ENCODE measurements at regions not wholly inside any gene's neighbourhood (a gene's known extent, or its start where the extent isn't known, plus 50 kb on each side); places are given as distances from the start of the nearest gene placed in this dataset.

DNA sequence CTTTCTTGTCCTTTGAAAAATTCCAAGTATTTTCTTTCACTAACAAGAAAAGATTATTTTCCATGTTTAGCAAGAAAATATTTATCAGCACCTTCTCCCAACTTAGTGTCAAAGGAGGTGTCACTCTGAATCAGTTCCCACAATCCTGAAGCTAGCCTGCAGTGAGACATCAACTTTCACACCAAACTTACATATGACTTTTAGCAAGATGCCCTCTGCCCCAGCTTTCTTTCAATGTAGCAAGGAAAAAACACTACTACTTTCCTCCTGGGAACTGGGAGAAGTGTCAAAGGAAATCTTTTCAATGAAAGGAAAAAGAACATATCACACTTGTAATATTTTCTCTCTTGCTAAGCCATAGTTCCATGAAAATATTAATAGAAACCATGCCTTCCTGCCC lies 50.9 kb upstream of the PALMD start:
- TF ChIP-seq SIN3A (IDR thresholded peaks at IDR 0.05; ENCODE audit: borderline replicate concordance, insufficient read depth, low read length) (no peak), TAF1 (IDR thresholded peaks at IDR 0.05; ENCODE audit: borderline replicate concordance, insufficient read depth, low read length) (no peak), FOXP2 (optimal IDR thresholded peaks at IDR 0.05; ENCODE audit: borderline replicate concordance, extremely low read depth, extremely low read length, insufficient read depth) (no peak), POLR2AphosphoS5 (IDR thresholded peaks at IDR 0.05; ENCODE audit: low read depth, low read length) (no peak)
- TF ChIP-seq, protein P1, sequence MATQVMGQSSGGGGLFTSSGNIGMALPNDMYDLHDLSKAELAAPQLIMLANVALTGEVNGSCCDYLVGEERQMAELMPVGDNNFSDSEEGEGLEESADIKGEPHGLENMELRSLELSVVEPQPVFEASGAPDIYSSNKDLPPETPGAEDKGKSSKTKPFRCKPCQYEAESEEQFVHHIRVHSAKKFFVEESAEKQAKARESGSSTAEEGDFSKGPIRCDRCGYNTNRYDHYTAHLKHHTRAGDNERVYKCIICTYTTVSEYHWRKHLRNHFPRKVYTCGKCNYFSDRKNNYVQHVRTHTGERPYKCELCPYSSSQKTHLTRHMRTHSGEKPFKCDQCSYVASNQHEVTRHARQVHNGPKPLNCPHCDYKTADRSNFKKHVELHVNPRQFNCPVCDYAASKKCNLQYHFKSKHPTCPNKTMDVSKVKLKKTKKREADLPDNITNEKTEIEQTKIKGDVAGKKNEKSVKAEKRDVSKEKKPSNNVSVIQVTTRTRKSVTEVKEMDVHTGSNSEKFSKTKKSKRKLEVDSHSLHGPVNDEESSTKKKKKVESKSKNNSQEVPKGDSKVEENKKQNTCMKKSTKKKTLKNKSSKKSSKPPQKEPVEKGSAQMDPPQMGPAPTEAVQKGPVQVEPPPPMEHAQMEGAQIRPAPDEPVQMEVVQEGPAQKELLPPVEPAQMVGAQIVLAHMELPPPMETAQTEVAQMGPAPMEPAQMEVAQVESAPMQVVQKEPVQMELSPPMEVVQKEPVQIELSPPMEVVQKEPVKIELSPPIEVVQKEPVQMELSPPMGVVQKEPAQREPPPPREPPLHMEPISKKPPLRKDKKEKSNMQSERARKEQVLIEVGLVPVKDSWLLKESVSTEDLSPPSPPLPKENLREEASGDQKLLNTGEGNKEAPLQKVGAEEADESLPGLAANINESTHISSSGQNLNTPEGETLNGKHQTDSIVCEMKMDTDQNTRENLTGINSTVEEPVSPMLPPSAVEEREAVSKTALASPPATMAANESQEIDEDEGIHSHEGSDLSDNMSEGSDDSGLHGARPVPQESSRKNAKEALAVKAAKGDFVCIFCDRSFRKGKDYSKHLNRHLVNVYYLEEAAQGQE (IDR thresholded peaks at IDR 0.05; ENCODE audit: insufficient read depth in 1 of 2, low read depth in 2 of 2, low read length in 2 of 2): no peak

DNA sequence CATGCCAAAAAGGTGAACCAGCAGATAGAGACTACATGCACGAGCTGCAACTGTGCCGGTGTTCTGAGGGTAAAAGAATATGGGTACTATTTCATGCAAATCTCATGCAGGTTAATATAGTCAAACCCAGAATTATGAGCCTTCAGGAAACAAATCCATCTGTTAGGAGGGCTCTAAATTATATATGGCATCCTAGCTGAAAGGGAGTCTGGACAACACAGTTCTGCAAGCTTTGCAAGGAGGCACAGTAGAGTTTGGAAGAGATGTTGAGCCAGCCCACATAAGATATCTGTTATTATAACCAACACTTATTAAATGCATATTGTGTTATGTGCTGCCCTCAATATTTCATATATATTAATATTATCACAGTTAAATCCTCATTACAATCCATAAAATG lies 50.5 kb upstream of the PALMD start:
- no peak for TF ChIP-seq FOXP2 (optimal IDR thresholded peaks at IDR 0.05; ENCODE audit: borderline replicate concordance, extremely low read depth, extremely low read length, insufficient read depth)
- TF ChIP-seq, protein P1 (IDR thresholded peaks at IDR 0.05; ENCODE audit: insufficient read depth in 1 of 2, low read depth in 2 of 2, low read length in 2 of 2): no peak
- no peak for TF ChIP-seq POLR2AphosphoS5 (IDR thresholded peaks at IDR 0.05; ENCODE audit: low read depth, low read length)
- no peak for TF ChIP-seq SIN3A (IDR thresholded peaks at IDR 0.05; ENCODE audit: borderline replicate concordance, insufficient read depth, low read length)
- TF ChIP-seq TAF1 (IDR thresholded peaks at IDR 0.05; ENCODE audit: borderline replicate concordance, insufficient read depth, low read length): no peak
